ENCODE measurements at regions not wholly inside any gene's neighbourhood (a gene's known extent, or its start where the extent isn't known, plus 50 kb on each side); places are given as distances from the start of the nearest gene placed in this dataset.

DNA sequence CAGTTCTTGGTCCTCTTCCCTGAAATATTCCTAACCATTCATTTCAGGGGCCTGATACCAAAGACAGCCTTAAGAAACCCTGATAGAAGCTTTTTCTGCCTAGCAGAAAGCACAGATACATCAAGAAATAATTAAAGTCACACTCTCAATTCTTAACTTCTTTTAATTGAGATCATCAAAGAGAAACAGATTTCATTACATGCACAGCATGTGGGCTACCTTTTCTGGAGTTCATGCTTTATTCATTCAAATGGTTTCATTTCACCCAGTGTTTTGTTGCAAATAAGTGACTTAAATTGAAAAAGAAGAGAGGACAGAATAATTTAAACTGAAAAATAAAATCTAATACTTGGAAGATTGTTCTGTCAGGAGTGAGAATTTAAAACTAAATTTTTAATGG, 192.6 kb upstream of the GGTLC1 start:
- DNase-seq (ENCODE audit: low read depth): no peak

DNA sequence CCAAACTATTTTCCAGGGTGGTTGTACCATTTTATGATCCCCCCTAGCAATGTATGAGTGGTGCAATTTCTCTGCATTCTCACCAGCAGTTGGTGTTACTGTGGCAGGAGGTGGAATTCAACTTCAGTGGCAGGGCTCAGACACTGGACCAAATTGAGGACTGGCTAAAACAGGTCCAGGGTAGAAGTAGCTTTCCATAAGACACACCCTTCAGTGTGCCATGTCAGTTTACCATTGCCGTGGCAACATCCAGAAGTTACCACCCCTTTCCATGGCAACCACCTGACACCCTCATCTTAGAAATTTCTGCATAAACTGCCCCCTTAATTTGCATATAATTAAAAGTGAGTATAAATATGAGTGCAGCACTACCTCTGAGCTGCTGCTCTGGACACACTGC, 180.7 kb upstream of the GGTLC1 start:
- DNase-seq (ENCODE audit: low read depth): no peak

DNA sequence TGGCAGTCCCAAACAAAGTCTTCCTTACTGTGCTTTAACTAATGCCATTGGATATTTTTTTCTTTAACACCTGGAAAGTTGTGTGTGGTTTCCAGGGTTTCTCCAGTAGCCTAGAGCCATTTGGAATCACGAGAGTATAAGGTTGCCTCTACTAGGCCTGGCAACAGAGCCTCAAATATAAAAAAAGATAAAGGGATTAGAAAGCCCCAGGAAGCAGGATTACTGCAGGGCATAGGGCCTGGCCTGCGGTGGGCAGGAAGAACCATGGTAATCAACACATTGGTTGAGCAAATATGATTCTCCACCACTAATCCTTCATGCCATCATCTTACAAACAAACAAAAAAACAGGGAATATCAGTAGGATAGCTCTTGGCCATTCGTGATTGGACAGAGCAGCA, 177.8 kb upstream of the GGTLC1 start:
- DNase-seq (ENCODE audit: low read depth): no peak

DNA sequence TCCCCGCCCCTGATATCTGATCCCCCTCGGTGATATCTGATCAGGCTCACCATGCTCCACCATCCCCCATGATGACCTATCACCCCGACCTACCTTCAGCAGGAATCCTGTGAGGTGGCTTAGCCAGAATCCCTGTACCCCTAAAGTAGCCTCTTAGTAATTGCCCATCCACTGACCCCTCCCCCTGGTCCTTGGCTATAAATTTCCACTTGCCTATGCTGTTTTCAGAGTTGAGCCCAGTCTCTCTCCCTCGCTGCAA, 177.5 kb upstream of the GGTLC1 start:
- no peak for DNase-seq (ENCODE audit: low read depth)

DNA sequence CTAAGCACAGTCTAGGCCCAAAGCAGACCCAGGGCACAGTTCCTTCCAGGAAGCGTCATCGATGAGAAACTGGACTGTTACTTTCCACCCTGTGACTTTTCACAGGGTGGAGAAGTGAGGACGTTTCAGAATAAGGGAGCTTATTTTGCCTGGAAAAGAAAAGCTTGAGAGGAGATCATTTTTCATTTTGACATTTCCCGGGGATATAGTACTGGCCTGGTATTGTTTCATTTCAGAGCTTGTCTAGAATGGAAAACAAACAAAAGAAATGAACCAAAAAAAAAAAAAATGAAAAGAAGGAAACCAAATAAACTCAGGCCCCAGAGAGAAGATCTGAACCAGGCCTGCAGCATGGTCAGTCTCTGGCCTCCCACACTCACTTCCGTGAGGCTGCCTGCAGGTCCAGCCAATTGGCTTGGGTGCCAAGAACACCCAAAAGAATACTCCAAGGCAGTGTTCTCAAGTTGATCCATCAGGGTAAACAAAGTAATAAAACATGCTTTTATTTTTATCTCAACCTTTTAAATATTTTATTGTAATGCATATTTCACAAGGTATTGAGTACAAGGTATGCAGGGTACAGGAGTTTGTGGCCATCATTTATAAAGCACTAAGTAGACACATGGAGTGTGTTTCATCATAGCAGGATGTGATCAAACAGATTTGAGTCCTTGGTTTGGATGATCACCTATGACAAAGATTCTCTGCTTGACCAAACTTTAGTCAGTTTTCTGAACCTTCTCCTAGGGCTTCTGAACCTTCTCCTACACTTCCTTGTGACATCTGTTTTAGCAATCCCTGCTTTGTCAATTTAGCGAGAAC, 176.9 kb upstream of the GGTLC1 start:
- DNase-seq (ENCODE audit: low read depth): no peak

DNA sequence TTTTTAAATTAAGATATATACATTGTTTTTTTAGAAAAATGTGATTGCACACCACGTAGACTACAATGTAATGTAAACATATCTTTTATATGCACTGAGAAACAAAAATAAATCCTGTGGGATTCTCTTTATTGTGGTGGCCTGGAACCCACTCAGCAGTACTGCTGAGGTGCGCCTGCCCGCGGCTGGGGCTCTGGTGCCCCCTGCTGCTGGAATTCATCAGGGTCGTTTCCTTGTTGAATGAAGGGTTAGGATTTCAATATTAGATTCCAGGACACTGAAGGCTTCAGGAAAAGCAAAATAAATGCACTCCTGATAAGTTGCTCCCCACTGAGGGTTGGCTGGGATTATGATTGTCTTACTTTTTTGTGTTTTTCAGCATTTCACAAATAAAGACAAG, 175.8 kb upstream of the GGTLC1 start:
- DNase-seq (ENCODE audit: low read depth): peak; percentile 7

DNA sequence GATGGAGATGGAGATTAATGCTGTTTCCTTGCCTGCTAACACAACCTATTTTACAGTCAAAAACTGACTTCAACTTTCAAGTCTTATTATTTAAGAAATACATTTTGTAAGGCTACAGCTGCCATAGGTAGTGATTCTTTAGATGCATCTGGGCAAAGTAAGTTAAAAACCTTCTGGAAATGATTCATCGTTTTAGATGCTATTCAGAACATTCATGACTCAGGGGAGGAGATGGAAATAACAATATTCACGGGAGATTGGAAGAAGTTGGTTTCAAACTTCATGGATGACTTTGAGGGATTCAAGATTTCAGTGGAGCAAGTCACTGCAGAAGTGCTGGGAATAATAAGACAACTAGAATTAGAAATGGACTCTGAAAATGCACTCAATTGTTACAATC, 174.9 kb upstream of the GGTLC1 start:
- DNase-seq (ENCODE audit: low read depth): no peak

DNA sequence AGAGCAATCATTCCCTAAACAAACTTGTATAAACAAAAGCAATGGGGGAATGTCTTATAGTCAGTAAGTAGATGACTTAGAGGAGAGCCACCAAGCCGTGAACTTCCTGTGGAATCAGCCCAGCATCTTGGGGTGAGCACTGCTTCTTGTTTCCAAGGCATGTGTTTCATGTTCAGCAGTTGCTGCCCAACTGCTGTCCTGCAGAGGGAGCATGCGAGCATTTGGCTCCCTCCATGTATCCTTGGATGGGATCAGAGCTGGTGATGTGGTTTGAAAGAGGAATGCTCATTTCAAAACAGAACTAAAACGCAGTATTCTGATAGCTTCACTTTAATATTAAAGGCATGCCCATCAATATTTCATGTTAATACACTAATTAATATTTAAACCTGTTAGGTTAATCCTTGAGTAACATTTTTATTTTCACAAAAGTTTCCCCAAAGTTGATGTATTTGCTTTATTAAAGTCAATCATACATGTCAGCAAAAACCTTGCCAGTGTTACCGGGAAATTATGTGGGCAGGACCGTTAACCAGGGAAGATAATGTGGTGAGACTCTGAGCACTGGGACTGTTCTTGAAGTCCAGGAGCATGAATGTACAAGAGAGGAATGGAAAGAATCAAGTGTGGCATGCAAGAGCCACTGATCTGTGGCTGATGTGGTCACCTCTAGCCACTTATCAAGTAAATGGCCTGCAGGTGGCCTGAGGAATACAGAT, 172.1 kb upstream of the GGTLC1 start:
- no peak for DNase-seq (ENCODE audit: low read depth)

DNA sequence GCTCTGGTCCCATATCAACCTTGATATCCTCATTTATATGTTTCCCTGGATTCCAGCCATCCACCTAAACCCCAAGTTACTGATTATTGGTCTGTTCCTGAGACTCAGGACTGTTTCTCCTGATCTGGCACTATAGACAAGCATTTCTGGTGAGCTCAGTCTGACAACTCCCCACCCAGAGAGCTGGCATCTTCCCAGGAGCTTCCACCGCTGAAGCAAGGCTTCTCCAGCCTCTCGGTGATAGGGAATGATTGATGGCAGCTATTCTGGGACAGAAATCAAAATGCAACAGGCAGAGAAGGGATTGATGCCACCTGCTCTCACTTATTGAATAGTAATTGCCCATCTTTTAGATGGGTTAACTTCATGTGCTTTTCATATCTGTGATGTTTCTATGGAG, 169.7 kb upstream of the GGTLC1 start:
- DNase-seq (ENCODE audit: low read depth): no peak

DNA sequence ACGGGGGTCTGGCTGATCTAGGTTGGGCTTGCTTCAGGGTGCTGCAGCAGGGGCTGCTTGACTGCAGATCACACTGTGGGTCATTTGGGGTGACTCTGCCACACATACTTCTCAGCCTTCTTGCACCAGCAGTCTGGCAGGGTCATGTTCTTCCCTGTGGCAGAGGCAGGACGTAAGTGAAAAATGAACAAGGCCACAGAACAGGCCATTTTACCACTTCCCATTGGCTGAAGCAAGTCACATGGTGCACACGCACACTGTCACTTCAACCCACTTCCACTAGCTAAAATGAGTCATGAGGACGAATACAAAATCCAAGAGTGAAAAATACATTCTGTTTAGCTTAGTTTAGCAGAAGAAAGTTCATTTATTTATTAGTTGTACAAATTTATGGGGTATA, 168.6 kb upstream of the GGTLC1 start:
- DNase-seq (ENCODE audit: low read depth): no peak

DNA sequence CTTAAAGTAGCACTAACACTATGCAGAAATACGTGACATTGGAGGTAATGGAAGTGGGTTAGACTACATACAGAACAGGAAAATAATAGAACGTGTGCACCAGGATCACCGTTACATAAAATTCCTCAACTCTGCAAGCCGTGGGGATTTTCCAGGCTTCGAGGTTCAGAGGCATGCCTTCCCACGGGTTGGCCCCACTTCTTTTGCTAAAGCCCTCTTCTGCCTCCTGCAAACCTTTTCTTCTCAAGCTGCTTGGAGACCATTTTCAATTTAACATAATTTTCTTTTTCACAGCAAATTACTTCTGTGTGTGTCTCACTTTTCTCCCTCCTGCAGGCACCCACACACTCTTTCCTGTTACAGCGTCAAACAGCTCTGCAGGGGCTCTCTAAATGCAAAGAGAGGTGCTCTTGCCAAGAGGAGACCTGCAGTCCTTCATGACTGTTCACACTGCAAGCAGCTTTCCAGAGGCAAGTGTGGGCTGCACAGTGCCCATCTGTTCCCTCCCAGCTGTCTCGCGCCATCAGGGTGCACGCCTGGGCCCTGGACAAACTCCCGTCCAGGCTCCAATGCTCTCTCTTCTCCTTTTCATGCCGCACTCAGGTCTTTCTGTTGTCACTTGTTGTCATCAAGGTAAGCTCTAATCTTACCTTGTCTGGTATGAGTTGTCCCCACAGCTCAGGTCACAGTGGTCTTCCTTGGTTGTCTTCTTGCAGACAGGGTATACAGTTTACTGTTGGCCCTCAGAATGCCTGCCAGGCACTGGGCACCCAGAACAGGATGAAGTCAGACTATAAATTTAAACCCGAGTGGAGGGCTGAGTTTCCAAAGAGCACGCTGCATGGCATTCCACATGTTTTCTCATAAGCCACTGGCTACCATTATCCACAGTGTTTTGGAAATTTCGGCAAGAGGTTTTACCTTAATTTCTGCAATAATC, 164.8 kb upstream of the GGTLC1 start:
- no peak for DNase-seq (ENCODE audit: low read depth)

DNA sequence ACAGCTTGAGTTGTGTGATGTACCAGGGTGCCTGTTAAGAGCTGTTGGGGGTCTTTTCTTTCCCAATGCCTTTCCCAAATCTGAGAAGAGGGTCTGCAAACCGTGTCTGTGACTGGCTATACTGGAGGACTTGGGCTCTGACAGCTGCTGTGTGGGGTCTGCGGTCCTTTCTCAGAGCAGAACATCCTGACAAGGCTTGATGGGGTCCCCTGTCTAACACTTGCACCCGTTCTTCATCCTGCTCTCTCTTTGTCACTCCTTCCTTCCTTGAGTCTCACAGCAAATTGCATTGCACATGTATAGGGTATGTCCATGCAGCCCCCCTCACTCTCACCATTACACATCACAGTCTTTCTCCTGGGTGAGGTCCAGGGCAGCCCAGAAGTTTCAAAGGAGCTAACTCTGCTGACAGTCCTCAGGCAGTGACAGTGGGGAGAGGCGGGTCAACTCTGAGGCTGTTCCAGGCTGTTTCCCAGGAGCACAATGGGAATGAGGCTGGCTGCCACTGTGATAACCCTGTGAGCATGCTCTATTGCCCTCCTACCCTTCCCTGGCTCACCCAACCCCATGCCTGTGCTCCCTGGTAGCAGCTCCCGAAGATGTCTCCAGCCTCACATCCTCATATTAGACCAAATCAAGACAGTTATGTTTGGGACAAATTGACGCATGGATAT, 163.2 kb upstream of the GGTLC1 start:
- no peak for DNase-seq (ENCODE audit: low read depth)

DNA sequence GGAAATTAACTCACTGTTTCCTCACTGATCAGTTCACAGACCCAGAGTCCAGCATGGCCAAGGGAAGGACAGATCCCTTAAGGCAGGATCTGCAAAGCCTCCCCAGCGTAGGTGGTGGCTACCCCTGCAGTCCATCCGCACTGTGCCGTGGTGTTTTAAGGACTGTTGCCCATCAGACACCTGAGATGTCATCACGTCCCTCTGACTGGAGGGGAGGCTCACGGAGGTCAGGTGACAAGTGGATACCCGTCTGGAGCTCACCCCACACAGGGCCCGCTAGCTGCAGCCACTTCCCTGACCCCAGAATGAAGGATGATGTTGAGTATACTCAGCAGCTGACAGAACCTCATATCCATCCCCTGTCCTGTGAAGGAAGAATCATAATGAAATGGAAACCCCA, 161.8 kb upstream of the GGTLC1 start:
- no peak for DNase-seq (ENCODE audit: low read depth)

DNA sequence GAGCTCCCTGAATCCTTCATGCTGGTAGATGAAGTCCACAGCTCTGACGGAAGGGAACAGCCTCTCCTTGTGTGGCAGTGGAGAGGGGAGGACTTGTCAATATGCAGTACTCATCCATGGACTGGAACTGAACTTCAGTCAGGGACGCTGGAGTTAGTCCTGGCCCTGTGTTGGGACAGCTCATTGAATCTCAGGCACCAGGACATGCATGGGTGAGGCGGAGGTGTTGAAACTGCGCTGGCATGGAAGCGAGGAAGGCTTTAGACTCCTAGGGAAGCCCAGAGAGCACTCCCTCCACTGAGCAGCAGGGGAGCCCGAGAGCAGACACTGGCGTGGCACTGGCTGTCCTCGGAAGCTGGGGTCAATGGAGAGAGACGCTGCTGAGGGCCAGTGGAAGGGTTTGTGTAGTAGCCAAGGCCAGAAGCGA, 161.3 kb upstream of the GGTLC1 start:
- no peak for DNase-seq (ENCODE audit: low read depth)

DNA sequence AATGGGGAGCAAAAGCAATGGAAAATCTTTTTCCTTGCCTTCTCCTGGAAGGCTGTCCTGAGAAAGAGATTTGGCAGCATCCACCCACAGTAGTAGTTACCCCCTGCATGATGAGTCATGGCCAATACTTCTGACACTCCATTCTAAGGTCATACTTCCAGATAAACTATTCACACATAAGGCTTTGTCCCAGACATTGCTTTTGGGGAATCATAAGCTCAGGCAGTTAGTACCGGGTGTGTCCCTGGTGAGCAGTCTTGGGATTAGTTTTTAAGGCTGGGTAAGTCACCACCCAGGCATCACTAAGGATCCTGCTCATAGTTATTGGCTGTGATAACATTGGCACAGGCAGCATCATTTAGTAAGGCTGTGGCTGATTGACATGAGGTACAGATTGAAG, 160.6 kb upstream of the GGTLC1 start:
- no peak for DNase-seq (ENCODE audit: low read depth)

DNA sequence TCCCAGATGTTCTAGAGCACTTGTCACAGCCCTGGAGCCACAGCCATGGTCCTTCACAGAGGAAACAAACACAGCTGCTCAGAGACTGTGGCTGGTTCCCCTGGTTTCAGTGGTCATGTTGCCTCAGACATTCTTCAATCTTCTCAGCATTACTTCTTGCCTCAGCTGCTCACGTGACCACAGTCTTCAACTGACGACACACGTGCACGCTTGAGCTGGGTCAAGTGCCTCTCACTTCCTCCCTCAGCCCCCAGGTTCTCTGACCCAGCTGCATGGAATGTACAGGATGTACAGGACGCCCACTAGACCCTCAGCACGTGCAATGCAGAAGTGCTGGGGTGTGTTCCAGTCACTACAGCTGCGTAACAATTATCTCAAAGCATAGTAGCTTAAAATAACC, 159.8 kb upstream of the GGTLC1 start:
- no peak for DNase-seq (ENCODE audit: low read depth)

DNA sequence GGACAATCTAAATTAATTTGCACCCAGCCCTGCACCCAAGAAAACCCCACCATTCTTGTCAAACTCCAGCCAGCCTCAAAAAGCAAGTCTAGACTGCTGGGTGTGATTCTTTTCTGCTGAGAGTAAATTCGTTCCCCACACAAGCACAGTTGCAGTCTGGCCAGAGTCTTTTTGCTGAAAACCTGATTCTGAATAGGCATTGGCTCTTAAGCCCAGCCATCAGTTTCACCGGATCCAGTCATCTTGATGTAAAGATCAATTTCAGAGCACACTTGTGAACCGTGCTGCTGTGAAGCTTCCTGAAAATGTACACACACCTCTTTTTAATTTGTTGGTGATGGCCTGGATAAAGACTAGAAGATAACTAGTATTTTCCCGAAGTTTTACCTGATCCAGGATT, 159.4 kb upstream of the GGTLC1 start:
- no peak for DNase-seq (ENCODE audit: low read depth)

DNA sequence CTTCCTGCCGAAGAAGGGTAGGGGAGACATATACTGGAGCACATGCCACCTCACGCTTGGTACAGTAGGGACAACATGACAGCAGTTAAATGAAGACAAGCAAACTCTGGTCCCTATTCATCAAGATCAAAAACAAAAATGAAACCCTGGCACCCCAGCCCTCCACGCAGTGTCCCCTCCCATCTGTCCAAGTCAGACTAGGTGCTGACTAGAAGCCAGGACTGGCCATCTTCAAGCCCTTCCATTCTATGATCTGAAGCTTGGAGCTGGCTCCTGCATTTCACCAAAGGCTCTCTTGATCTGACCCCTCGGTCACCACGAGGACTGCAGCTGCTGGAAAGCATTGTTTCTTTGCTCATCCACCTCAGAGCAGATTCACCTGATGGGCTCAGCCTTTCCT, 158.9 kb upstream of the GGTLC1 start:
- DNase-seq (ENCODE audit: low read depth): no peak

DNA sequence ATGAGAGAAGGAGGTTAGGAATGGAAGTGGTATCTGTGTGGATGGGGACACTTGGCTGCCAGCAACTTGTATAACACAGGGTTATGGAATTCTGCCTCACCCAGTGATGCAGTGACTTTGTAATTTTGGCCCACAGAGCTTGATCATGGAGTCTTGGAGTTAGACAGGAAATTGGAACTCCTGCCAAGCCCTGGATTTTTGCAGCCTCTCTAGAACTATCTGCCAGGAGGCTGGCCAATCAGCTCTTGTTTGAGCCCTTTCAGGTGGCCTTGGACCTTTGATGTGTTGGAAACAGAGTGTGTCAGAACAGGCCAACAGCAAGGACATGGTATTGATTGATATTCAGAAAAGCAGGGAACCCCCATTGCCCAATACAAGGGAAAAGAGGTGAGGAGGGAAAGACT, 157.7 kb upstream of the GGTLC1 start:
- no peak for DNase-seq (ENCODE audit: low read depth)

DNA sequence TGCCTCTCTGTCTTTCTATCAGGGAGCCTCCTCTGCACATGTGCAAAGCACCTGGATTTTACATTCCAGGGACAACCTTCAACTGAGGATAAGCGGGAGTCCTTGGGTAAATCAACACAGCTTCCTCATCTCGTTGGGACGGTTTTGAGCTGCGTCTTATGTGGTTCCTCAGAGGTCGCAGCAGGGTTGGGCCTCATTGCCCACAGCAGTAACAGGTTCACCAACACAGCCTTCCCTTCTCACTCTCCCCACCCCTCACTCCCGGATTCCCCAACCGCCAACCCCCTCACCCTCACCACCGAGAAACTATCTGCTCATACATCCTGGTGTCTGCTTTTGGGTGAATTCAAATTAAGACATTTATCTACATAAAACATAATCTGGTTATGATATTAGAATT, 155.8 kb upstream of the GGTLC1 start:
- DNase-seq (ENCODE audit: low read depth): no peak

DNA sequence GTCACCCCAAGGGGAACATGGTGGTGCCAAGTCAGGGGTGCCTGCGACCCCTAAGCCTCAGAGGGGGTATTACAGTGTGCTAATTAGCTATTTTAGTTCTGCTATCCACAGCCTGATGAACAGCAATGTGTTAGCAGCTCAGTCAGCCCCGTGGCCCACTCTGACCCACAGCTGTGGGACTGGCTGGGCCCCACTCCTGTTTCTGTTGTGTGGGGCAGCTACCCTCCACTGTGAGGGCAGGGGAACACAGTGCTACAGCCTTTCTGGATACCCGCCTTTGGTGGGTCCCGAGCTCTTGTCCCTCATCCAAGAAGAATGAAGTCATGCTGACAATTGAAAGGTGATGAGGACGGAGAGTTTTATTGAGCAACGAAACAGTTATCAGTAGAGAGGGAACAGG, 152.5 kb upstream of the GGTLC1 start:
- DNase-seq (ENCODE audit: low read depth): no peak

DNA sequence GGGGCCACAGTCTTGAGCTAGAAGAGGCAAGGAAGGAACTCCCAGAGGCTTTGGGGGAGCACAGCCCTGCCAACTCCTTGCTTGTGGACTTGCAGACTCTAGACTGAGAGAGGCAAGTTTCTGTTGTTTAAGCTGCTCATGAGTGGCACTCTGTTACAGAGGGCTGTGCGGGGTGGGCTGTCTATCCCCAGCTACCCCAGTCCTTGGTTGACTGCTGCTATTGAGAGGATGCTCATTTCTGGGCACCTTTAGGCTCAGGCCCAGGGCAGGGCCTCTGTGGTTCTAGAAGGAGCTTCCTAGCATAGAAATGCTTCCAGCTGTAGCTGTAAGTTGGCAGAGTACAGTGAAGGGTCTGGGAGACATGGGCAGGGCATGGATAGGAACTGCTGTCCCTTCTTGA, 151.3 kb upstream of the GGTLC1 start:
- DNase-seq (ENCODE audit: low read depth): no peak

Measured in T follicular helper cell (primary cell).